HG03457 (cell line): ENCODE measurements at regions not wholly inside any gene's neighbourhood (a gene's known extent, or its start where the extent isn't known, plus 50 kb on each side); places are given as distances from the start of the nearest gene placed in this dataset.

Source experiments
- ATAC-seq: cut with Tn5 transposase; IDR thresholded peaks from one replicate; pipeline ENCODE4 v1.9.1; 2021; ENCODE audit warnings: moderate number of reproducible peaks; ENCODE audit not compliant: unreplicated experiment

GRCh38 chr7:121810831-121811672, 61.9 kb upstream of the PTPRZ1 start:
- ATAC-seq, result no peak

- ATAC-seq, result no peak
Observed at GRCh38 chr7:121807078-121807477, 65.9 kb upstream of the PTPRZ1 start.

- no peak for ATAC-seq
Observed at GRCh38 chr7:121803039-121803438, 69.9 kb upstream of the PTPRZ1 start.

GRCh38 chr7:121800916-121801675, 71.9 kb upstream of the PTPRZ1 start:
- ATAC-seq, result no peak

GRCh38 chr7:121798896-121799295, 74.1 kb upstream of the PTPRZ1 start:
- no peak for ATAC-seq

GRCh38 chr7:121798453-121798840, 74.5 kb upstream of the PTPRZ1 start:
- ATAC-seq, result no peak

GRCh38 chr7:121797657-121798452, 75.1 kb upstream of the PTPRZ1 start:
- ATAC-seq, result no peak

GRCh38 chr7:121796936-121797656, 75.9 kb upstream of the PTPRZ1 start:
- no peak for ATAC-seq

GRCh38 chr7:121796381-121796780, 76.6 kb upstream of the PTPRZ1 start:
- ATAC-seq, result no peak

GRCh38 chr7:121795736-121796135, 77.2 kb upstream of the PTPRZ1 start:
- no peak for ATAC-seq

GRCh38 chr7:121793716-121794115, 79.2 kb upstream of the PTPRZ1 start:
- no peak for ATAC-seq

- ATAC-seq, result no peak
Observed at GRCh38 chr7:121777672-121778071, 95.3 kb upstream of the PTPRZ1 start.

- no peak for ATAC-seq
Observed at GRCh38 chr7:121774563-121774962, 98.4 kb upstream of the PTPRZ1 start.

GRCh38 chr7:121766676-121767075, 106.3 kb upstream of the PTPRZ1 start:
- ATAC-seq, result no peak

- no peak for ATAC-seq
Observed at GRCh38 chr7:121761399-121761798, 111.6 kb upstream of the PTPRZ1 start.

- ATAC-seq, result no peak
Observed at GRCh38 chr7:121755818-121756552, 117.0 kb upstream of the PTPRZ1 start.

GRCh38 chr7:121755286-121755685, 117.7 kb upstream of the PTPRZ1 start:
- ATAC-seq, result no peak

GRCh38 chr7:121753944-121754343, 119.0 kb upstream of the PTPRZ1 start:
- ATAC-seq, result no peak

- ATAC-seq, result no peak
Observed at GRCh38 chr7:121752706-121753105, 120.3 kb upstream of the PTPRZ1 start.

- no peak for ATAC-seq
Observed at GRCh38 chr7:121748546-121748945, 124.4 kb upstream of the PTPRZ1 start.
